ENCODE measurements at regions not wholly inside any gene's neighbourhood (a gene's known extent, or its start where the extent isn't known, plus 50 kb on each side); places are given as distances from the start of the nearest gene placed in this dataset.

DNA sequence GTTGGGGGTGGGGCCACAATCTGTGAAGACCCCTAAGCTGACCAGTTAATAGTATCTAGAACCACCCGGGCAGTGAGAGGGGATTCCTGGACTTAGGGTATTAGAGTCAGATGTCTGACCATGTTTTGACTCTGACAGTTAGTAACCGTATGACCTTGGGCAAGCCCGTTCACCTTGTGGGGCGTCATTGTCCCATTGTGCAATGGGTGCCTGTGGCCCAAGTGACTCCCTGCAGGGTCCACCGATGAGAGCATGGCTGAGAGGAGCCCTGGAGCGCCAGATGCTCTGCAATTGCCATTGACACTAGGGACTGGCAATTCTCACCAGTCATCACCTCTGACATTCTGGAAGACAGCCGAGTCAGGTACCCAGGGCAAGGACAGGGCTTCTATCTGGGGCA lies 225.9 kb upstream of the CSF3R start:
- H3K9ac ChIP-seq (ENCODE audit: low read depth in 1 of 2, low read length in 2 of 2) = no peak overlapping the region
- WGBS = 79% methylated on average over 7 of the region's 7 CpGs
- DNase-seq (ENCODE audit: low spot score) = no peak
- no peaks in the 10 kb centered on the region for H3K4me1 ChIP-seq (ENCODE audit: control insufficient read depth in 4 of 4, insufficient read depth in 4 of 4, low read length in 3 of 4)
- H3K36me3 ChIP-seq (ENCODE audit: control insufficient read depth in 4 of 4, insufficient read depth in 3 of 4, low read depth in 1 of 4, low read length in 3 of 4) = no peaks in the 10 kb centered on the region
- TF ChIP-seq, protein P1, sequence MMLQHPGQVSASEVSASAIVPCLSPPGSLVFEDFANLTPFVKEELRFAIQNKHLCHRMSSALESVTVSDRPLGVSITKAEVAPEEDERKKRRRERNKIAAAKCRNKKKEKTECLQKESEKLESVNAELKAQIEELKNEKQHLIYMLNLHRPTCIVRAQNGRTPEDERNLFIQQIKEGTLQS (IDR thresholded peaks at IDR 0.05) = no peak
- no peak for TF ChIP-seq HNF4G (IDR thresholded peaks at IDR 0.05)
- no peak for TF ChIP-seq FOXA2 (IDR thresholded peaks at IDR 0.05)
- no peak for TF ChIP-seq HNF4A (conservative IDR thresholded peaks at IDR 0.05)
- TF ChIP-seq, protein P2, sequence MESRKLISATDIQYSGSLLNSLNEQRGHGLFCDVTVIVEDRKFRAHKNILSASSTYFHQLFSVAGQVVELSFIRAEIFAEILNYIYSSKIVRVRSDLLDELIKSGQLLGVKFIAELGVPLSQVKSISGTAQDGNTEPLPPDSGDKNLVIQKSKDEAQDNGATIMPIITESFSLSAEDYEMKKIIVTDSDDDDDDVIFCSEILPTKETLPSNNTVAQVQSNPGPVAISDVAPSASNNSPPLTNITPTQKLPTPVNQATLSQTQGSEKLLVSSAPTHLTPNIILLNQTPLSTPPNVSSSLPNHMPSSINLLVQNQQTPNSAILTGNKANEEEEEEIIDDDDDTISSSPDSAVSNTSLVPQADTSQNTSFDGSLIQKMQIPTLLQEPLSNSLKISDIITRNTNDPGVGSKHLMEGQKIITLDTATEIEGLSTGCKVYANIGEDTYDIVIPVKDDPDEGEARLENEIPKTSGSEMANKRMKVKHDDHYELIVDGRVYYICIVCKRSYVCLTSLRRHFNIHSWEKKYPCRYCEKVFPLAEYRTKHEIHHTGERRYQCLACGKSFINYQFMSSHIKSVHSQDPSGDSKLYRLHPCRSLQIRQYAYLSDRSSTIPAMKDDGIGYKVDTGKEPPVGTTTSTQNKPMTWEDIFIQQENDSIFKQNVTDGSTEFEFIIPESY (IDR thresholded peaks at IDR 0.05) = no peak
- TF ChIP-seq, protein P3, sequence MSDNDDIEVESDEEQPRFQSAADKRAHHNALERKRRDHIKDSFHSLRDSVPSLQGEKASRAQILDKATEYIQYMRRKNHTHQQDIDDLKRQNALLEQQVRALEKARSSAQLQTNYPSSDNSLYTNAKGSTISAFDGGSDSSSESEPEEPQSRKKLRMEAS (IDR thresholded peaks at IDR 0.05) = no peak
- no peak for TF ChIP-seq GABPA (IDR thresholded peaks at IDR 0.05 in 1 of 2, conservative IDR thresholded peaks at IDR 0.05 in 1 of 2)
- TF ChIP-seq SP1 (IDR thresholded peaks at IDR 0.05) = no peak
- TF ChIP-seq, protein P4, sequence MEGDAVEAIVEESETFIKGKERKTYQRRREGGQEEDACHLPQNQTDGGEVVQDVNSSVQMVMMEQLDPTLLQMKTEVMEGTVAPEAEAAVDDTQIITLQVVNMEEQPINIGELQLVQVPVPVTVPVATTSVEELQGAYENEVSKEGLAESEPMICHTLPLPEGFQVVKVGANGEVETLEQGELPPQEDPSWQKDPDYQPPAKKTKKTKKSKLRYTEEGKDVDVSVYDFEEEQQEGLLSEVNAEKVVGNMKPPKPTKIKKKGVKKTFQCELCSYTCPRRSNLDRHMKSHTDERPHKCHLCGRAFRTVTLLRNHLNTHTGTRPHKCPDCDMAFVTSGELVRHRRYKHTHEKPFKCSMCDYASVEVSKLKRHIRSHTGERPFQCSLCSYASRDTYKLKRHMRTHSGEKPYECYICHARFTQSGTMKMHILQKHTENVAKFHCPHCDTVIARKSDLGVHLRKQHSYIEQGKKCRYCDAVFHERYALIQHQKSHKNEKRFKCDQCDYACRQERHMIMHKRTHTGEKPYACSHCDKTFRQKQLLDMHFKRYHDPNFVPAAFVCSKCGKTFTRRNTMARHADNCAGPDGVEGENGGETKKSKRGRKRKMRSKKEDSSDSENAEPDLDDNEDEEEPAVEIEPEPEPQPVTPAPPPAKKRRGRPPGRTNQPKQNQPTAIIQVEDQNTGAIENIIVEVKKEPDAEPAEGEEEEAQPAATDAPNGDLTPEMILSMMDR (IDR thresholded peaks at IDR 0.05; ENCODE audit: low read depth, low read length, missing input control) = no peak
- TF ChIP-seq TAF1 (conservative IDR thresholded peaks at IDR 0.05) = no peak
- TF ChIP-seq, protein P5, sequence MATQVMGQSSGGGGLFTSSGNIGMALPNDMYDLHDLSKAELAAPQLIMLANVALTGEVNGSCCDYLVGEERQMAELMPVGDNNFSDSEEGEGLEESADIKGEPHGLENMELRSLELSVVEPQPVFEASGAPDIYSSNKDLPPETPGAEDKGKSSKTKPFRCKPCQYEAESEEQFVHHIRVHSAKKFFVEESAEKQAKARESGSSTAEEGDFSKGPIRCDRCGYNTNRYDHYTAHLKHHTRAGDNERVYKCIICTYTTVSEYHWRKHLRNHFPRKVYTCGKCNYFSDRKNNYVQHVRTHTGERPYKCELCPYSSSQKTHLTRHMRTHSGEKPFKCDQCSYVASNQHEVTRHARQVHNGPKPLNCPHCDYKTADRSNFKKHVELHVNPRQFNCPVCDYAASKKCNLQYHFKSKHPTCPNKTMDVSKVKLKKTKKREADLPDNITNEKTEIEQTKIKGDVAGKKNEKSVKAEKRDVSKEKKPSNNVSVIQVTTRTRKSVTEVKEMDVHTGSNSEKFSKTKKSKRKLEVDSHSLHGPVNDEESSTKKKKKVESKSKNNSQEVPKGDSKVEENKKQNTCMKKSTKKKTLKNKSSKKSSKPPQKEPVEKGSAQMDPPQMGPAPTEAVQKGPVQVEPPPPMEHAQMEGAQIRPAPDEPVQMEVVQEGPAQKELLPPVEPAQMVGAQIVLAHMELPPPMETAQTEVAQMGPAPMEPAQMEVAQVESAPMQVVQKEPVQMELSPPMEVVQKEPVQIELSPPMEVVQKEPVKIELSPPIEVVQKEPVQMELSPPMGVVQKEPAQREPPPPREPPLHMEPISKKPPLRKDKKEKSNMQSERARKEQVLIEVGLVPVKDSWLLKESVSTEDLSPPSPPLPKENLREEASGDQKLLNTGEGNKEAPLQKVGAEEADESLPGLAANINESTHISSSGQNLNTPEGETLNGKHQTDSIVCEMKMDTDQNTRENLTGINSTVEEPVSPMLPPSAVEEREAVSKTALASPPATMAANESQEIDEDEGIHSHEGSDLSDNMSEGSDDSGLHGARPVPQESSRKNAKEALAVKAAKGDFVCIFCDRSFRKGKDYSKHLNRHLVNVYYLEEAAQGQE (IDR thresholded peaks at IDR 0.05) = no peak
- no peaks in the 10 kb centered on the region for H3K9me3 ChIP-seq (ENCODE audit: control insufficient read depth in 4 of 4, low read length in 3 of 4)
- H3K4me3 ChIP-seq (ENCODE audit: low read depth in 1 of 3, low read length in 3 of 3) = no peak overlapping the region
- H3K27me3 ChIP-seq (ENCODE audit: control insufficient read depth in 4 of 4, insufficient read depth in 4 of 4, low read length in 3 of 4) = peaks cover 3 to 10% (median 4%) of the 10 kb centered on the region in 4 donors
- no peak overlapping the region for H3K27ac ChIP-seq (ENCODE audit: low read depth in 1 of 2, low read length in 2 of 2)

DNA sequence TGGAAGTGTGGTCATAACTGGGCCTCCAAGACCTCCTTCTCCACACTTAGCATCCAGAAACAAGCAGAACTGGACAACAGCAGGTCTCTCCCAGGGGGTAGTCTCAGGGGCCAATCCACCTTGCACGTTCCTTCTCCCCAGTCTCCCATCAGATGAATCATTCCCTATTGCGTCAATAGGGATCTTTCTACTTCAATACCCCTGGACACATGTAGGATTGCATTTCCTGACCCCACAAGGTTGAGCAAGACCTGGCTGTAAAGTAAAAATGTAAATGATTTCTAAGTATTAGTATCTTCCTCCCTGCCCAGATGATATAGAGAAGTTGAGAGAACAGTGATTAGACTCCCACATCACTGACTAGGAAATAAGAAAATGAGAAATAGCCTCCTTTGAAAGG lies 224.5 kb upstream of the CSF3R start:
- Histone ChIP-seq H3K27me3 (ENCODE audit: control insufficient read depth in 4 of 4, insufficient read depth in 4 of 4, low read length in 3 of 4) (peaks cover 3 to 10% (median 4%) of the 10 kb centered on the region in 4 donors), H3K36me3 (ENCODE audit: control insufficient read depth in 4 of 4, insufficient read depth in 3 of 4, low read depth in 1 of 4, low read length in 3 of 4) (no peaks in the 10 kb centered on the region), H3K4me1 (ENCODE audit: control insufficient read depth in 4 of 4, insufficient read depth in 4 of 4, low read length in 3 of 4) (no peaks in the 10 kb centered on the region), H3K27ac (ENCODE audit: low read depth in 1 of 2, low read length in 2 of 2) (no peak overlapping the region), H3K4me3 (ENCODE audit: low read depth in 1 of 3, low read length in 3 of 3) (no peak overlapping the region), H3K9me3 (ENCODE audit: control insufficient read depth in 4 of 4, low read length in 3 of 4) (no peaks in the 10 kb centered on the region), H3K9ac (ENCODE audit: low read depth in 1 of 2, low read length in 2 of 2) (no peak overlapping the region)
- 62% methylated on average over 2 of the region's 2 CpGs for WGBS
- TF ChIP-seq NR2F2 (IDR thresholded peaks at IDR 0.05) = no peak
- TF ChIP-seq, protein P4 (IDR thresholded peaks at IDR 0.05; ENCODE audit: low read depth, low read length, missing input control) = no peak
- TF ChIP-seq, protein P2 (IDR thresholded peaks at IDR 0.05) = no peak
- DNase-seq (ENCODE audit: low spot score) = no peak

Measured in liver (tissue), 8 donors.